B cell (primary cell): ENCODE measurements at regions not wholly inside any gene's neighbourhood (a gene's known extent, or its start where the extent isn't known, plus 50 kb on each side); places are given as distances from the start of the nearest gene placed in this dataset.

Experiments used
- ATAC-seq: fragments of 200-7000 bp; cut with Tn5 transposase; one replicate; pipeline ENCODE4 v1.10.0; 2021; ENCODE audit warnings: low read depth, mild to moderate bottlenecking, moderate number of reproducible peaks, moderate library complexity
- CTCF ChIA-PET: fragments of 350-600 bp; sonication (Branson Sonifier 250); formaldehyde crosslinking; loops from one replicate; lab custom pipeline; 2021; ENCODE audit warnings: antibody characterized with exemption, inconsistent platforms; lab: Charles Lee
- POLR2A ChIA-PET: fragments of 350-600 bp; sonication (Branson Sonifier 250); formaldehyde crosslinking; loops from one replicate; lab custom pipeline; 2021; ENCODE audit warnings: antibody characterized with exemption; lab: Charles Lee
- DNase-seq: peaks from one replicate; pipeline ENCODE4 v3.0.0; 2013
- H2AFZ ChIP-seq: 2 replicates; pipeline ENCODE4 v1.6.1; 2012; ENCODE audit warnings: mild to moderate bottlenecking, low read depth, low read length; ENCODE audit not compliant: insufficient read depth, poor library complexity, severe bottlenecking
- H3K27ac ChIP-seq, 2 donors: 1 replicate in 1 of 2; 2 replicates in 1 of 2; pipeline ENCODE4 v1.5.1; 2012 to 2013; ENCODE audit warnings: low read length in 2 of 2, mild to moderate bottlenecking in 2 of 2, moderate library complexity in 1 of 2
- H3K27me3 ChIP-seq, 4 experiments: fragments of 200-600 bp in 1 of 4; sonication (generic) in 1 of 4; replicated peaks in 1 of 4; 1 replicate in 2 of 4; 2 replicates in 2 of 4; pipeline versions ENCODE4 v1.6.1 to v1.7.0; 2013 to 2016; ENCODE audit warnings: low read length in 3 of 4, mild to moderate bottlenecking in 2 of 4, mixed read lengths in 1 of 4, moderate library complexity in 1 of 4; ENCODE audit not compliant: insufficient read depth in 4 of 4, control insufficient read depth in 3 of 4; ENCODE audit errors: control extremely low read depth in 1 of 4
- H3K36me3 ChIP-seq, 2 experiments: replicated peaks in 1 of 2; 1 replicate in 1 of 2; 2 replicates in 1 of 2; pipeline versions ENCODE4 v1.6.1 to v1.7.1; 2013; ENCODE audit warnings: low read length in 1 of 2; ENCODE audit not compliant: insufficient read depth in 2 of 2, control insufficient read depth in 1 of 2; ENCODE audit errors: control extremely low read depth in 1 of 2, extremely low read depth in 1 of 2
- H3K4me1 ChIP-seq, 2 donors: fragments of 200-600 bp in 1 of 2; sonication (generic) in 1 of 2; 1 replicate in 1 of 2; 2 replicates in 1 of 2; pipeline versions ENCODE4 v1.5.1 to v1.6.1; 2013 to 2017; ENCODE audit warnings: low read length in 2 of 2; ENCODE audit not compliant: control insufficient read depth in 2 of 2, insufficient read depth in 2 of 2
- H3K4me2 ChIP-seq: replicated peaks from 2 replicates; pipeline ENCODE3; 2012; ENCODE audit warnings: mild to moderate bottlenecking, low read depth, low read length; ENCODE audit not compliant: poor library complexity, severe bottlenecking
- H3K4me3 ChIP-seq, 5 experiments: fragments of 200-600 bp in 1 of 5; sonication (generic) in 1 of 5; 1 replicate in 3 of 5; 2 replicates in 2 of 5; pipeline versions ENCODE4 v1.5.1 to v1.7.0; 2011 to 2016; ENCODE audit warnings: low read length in 4 of 5, mild to moderate bottlenecking in 4 of 5, low read depth in 2 of 5, control low read depth in 1 of 5, moderate library complexity in 1 of 5; ENCODE audit not compliant: insufficient read depth in 1 of 5; ENCODE audit errors: control extremely low read depth in 1 of 5, extremely low read depth in 1 of 5
- H3K79me2 ChIP-seq: fragments of 200-600 bp; sonication (generic); one replicate; pipeline ENCODE4 v1.6.0; 2016; ENCODE audit warnings: low read length; ENCODE audit not compliant: control insufficient read depth, insufficient read depth
- H3K9ac ChIP-seq: fragments of 200-600 bp; sonication (generic); 2 replicates; pipeline ENCODE4 v1.6.1; 2017; ENCODE audit warnings: mild to moderate bottlenecking, low read length, moderate library complexity
- H3K9me3 ChIP-seq, 3 donors: one replicate each; pipeline versions ENCODE4 v1.6.1 to v1.7.1; 2013; ENCODE audit warnings: low read length in 2 of 3; ENCODE audit not compliant: control insufficient read depth in 2 of 3, insufficient read depth in 1 of 3; ENCODE audit errors: control extremely low read depth in 1 of 3
- H4K20me1 ChIP-seq: 2 replicates; pipeline ENCODE4 v1.6.0; 2012; ENCODE audit warnings: mild to moderate bottlenecking, low read length; ENCODE audit not compliant: insufficient read depth, control insufficient read depth, poor library complexity, severe bottlenecking
- H3K27ac Mint-ChIP-seq: one replicate; pipeline ENCODE4 v1.8.0; 2021; ENCODE audit warnings: mixed read lengths
- H3K27me3 Mint-ChIP-seq: one replicate; pipeline ENCODE4 v1.8.0; 2021; ENCODE audit warnings: mixed read lengths
- H3K4me1 Mint-ChIP-seq: one replicate; pipeline ENCODE4 v1.8.0; 2021; ENCODE audit warnings: mixed read lengths
- H3K4me3 Mint-ChIP-seq: one replicate; pipeline ENCODE4 v1.8.0; 2021; ENCODE audit warnings: mixed read lengths
- H3K9me3 Mint-ChIP-seq: one replicate; pipeline ENCODE4 v1.8.0; 2022; ENCODE audit warnings: mixed read lengths; ENCODE audit not compliant: insufficient read depth
- EZH2 ChIP-seq: IDR thresholded peaks from 2 replicates; pipeline ENCODE4 v1.6.1; 2012; ENCODE audit warnings: borderline replicate concordance, low read depth, mild to moderate bottlenecking, moderate library complexity, low read length; ENCODE audit not compliant: insufficient read depth, poor library complexity, severe bottlenecking
- WGBS: methylation state at CpG from one replicate; pipeline ENCODE4 v1.1.5; 2013; ENCODE audit warnings: missing lambda C conversion rate; ENCODE audit not compliant: insufficient coverage; 5-methylcytosine and 5-hydroxymethylcytosine counted together
- intact Hi-C: fragments of 100-400 bp; cut with micrococcal nuclease; formaldehyde crosslinking; loops from one replicate; pipeline ENCODE4 v1.10.0; 2022
- TF ChIP-seq, protein P1 (sequence below): fragments of 200-600 bp; IDR thresholded peaks from one replicate; pipeline ENCODE4 v1.8.0; 2022; ENCODE audit warnings: antibody characterized with exemption, mild to moderate bottlenecking

DNA sequence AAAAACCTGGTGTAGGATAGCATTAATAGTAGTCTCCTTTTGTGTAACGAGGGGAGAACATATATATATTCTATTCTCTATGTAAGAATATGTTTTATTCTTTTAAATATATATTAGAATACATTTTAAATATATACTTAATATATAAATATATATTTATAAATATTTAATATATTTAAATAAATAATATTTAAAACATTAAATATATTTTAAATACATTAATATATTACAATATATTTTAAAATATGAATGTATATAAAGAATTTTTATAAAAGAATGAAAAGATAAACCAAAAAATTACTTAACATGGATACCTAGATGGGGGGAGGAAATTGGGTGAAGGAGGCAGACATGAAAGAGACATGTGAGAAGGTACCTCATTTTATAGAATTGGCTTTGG is 53.0 kb upstream of the ZNF831 start:
- ATAC-seq (no peak), DNase-seq (no peak)
- Mint-ChIP-seq H3K4me3 (no peak overlapping the region), H3K27ac (no peak overlapping the region), H3K27me3 (no peaks in the 10 kb centered on the region), H3K4me1 (no peaks in the 10 kb centered on the region), H3K9me3 (no peaks in the 10 kb centered on the region)
- ChIA-PET POLR2A (no interaction called here), CTCF (interaction anchor here (0.9 to 1.8 kb wide), 4 partner anchors 12 to 241 kb away, joined by 3 to 7 read pairs (median 5); no protein-coding TSS in a partner anchor)
- Histone ChIP-seq H3K4me1 (no peaks in the 10 kb centered on the region), H2AFZ (no peak overlapping the region), H3K4me3 (no peak overlapping the region), H3K27ac (no peak overlapping the region), H3K36me3 (no peaks in the 10 kb centered on the region), H4K20me1 (no peaks in the 10 kb centered on the region), H3K27me3 (no peaks in the 10 kb centered on the region), H3K9me3 (peaks cover 0 to 5% (median 0%) of the 10 kb centered on the region in 3 donors), H3K4me2 (no peak overlapping the region), H3K79me2 (no peaks in the 10 kb centered on the region), H3K9ac (no peak overlapping the region)
- WGBS, result no CpG with 5 or more reads among the region's 1 CpG
- intact Hi-C loops, result no loop called here
- TF ChIP-seq EZH2, result no peak
- TF ChIP-seq, protein P1, sequence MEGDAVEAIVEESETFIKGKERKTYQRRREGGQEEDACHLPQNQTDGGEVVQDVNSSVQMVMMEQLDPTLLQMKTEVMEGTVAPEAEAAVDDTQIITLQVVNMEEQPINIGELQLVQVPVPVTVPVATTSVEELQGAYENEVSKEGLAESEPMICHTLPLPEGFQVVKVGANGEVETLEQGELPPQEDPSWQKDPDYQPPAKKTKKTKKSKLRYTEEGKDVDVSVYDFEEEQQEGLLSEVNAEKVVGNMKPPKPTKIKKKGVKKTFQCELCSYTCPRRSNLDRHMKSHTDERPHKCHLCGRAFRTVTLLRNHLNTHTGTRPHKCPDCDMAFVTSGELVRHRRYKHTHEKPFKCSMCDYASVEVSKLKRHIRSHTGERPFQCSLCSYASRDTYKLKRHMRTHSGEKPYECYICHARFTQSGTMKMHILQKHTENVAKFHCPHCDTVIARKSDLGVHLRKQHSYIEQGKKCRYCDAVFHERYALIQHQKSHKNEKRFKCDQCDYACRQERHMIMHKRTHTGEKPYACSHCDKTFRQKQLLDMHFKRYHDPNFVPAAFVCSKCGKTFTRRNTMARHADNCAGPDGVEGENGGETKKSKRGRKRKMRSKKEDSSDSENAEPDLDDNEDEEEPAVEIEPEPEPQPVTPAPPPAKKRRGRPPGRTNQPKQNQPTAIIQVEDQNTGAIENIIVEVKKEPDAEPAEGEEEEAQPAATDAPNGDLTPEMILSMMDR, result no peak

DNA sequence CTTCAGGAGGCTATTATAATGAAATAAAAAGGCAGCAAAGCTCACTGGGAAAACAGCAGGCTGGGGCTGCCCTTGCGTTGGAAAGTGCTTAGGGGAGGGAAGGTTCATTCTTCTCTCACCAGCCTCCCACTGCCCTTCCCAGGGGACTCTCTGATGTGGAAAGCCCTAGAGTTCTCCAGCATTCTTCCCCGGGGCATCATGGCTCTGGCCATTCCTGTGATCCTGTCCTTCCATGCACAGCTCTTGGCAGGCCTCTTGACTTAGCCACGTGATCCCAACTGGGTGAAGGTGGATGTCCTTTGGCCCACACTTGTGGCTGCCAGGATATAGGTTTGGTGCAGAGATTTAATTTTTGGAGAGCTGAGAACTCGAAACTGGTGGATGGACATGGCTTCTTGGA is 58.0 kb upstream of the ZNF831 start:
- ATAC-seq, result no peak
- no peak for TF ChIP-seq EZH2
- TF ChIP-seq, protein P1, result no peak
- intact Hi-C loops, result no loop called here

More for the DNA sequence above, 58.0 kb upstream of the ZNF831 start:
- 88% methylated on average over 4 of the region's 4 CpGs for WGBS
- Histone ChIP-seq H2AFZ (no peak overlapping the region), H3K9ac (no peak overlapping the region), H3K4me1 (peaks cover 3 to 7% of the 10 kb centered on the region in 2 donors), H4K20me1 (no peaks in the 10 kb centered on the region), H3K4me3 (no peak overlapping the region), H3K27me3 (no peaks in the 10 kb centered on the region), H3K27ac (no peak overlapping the region), H3K9me3 (no peaks in the 10 kb centered on the region), H3K79me2 (no peaks in the 10 kb centered on the region), H3K36me3 (no peaks in the 10 kb centered on the region), H3K4me2 (no peak overlapping the region)
- H3K27ac Mint-ChIP-seq, result no peak overlapping the region
- peaks cover 10% of the 10 kb centered on the region for H3K4me1 Mint-ChIP-seq
- POLR2A ChIA-PET, result no interaction called here
- CTCF ChIA-PET, result interaction anchor here (1.2 to 1.9 kb wide), 3 partner anchors 18 to 102 kb away, joined by 4 to 8 read pairs (median 6); no protein-coding TSS in a partner anchor
- no peaks in the 10 kb centered on the region for H3K9me3 Mint-ChIP-seq
- DNase-seq, result no peak
- H3K4me3 Mint-ChIP-seq, result no peak overlapping the region
- peaks cover 8% of the 10 kb centered on the region for H3K27me3 Mint-ChIP-seq
